ENCODE measurements at regions not wholly inside any gene's neighbourhood (a gene's known extent, or its start where the extent isn't known, plus 50 kb on each side); places are given as distances from the start of the nearest gene placed in this dataset.

DNA sequence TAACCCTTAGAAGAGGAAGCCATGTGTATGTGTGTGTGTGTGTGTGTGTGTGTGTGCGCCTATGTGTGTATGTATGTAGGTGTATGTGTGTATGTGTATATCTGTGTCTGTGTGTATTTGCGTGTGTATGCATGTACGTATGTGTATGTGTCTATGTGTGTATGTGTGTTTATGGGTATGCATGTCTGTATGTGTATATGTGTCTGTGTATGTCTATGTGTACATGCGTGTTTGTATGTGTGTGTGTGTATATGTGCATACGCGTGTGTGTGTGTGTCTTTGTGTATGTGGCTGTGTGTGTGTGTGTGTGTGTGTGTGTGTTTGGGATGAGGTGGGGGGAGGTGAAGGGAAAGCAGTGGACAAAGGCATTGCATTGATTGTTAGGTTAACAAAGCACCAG, 380.2 kb downstream of the HRH4 start:
- H3K36me3 Mint-ChIP-seq: no peaks in the 10 kb centered on the region
- Histone ChIP-seq H3K9ac (ENCODE audit: insufficient read depth, low read length, poor library complexity, severe bottlenecking) (no peak overlapping the region), H3K9me3 (replicated peaks in 1 of 2; ENCODE audit: control insufficient read depth in 1 of 2, insufficient read depth in 1 of 2, low read length in 2 of 2) (no peaks in the 10 kb centered on the region), H3K4me1 (ENCODE audit: control insufficient read depth in 1 of 2, insufficient read depth in 2 of 2, low read length in 2 of 2) (no peaks in the 10 kb centered on the region), H3K4me2 (replicated peaks; ENCODE audit: extremely low read depth, low read length, poor library complexity, severe bottlenecking) (no peak overlapping the region), H3K27me3 (ENCODE audit: control insufficient read depth in 2 of 2, insufficient read depth in 2 of 2, low read length in 2 of 2) (no peaks in the 10 kb centered on the region), H3K27ac (ENCODE audit: low read depth in 1 of 2, low read length in 2 of 2) (no peak overlapping the region), H4K20me1 (ENCODE audit: insufficient read depth, low read length) (no peaks in the 10 kb centered on the region), H2AFZ (ENCODE audit: insufficient read depth, low read depth, low read length, poor library complexity, severe bottlenecking) (no peak overlapping the region), H3K79me2 (ENCODE audit: insufficient read depth, low read length) (no peaks in the 10 kb centered on the region), H3K36me3 (replicated peaks in 1 of 2; ENCODE audit: control insufficient read depth in 1 of 2, insufficient read depth in 2 of 2, low read length in 2 of 2) (no peaks in the 10 kb centered on the region), H3K4me3 (replicated peaks in 1 of 3; ENCODE audit: low read depth in 2 of 3, low read length in 3 of 3) (no peak overlapping the region)
- H3K9me3 Mint-ChIP-seq: peaks cover 0 to 3% (median 0%) of the 10 kb centered on the region in 7 donors
- H3K27me3 Mint-ChIP-seq (ENCODE audit: low read depth in 3 of 3): peaks cover 0 to 5% (median 0%) of the 10 kb centered on the region in 3 donors
- H3K27ac Mint-ChIP-seq: no peak overlapping the region
- TF ChIP-seq, protein P1, sequence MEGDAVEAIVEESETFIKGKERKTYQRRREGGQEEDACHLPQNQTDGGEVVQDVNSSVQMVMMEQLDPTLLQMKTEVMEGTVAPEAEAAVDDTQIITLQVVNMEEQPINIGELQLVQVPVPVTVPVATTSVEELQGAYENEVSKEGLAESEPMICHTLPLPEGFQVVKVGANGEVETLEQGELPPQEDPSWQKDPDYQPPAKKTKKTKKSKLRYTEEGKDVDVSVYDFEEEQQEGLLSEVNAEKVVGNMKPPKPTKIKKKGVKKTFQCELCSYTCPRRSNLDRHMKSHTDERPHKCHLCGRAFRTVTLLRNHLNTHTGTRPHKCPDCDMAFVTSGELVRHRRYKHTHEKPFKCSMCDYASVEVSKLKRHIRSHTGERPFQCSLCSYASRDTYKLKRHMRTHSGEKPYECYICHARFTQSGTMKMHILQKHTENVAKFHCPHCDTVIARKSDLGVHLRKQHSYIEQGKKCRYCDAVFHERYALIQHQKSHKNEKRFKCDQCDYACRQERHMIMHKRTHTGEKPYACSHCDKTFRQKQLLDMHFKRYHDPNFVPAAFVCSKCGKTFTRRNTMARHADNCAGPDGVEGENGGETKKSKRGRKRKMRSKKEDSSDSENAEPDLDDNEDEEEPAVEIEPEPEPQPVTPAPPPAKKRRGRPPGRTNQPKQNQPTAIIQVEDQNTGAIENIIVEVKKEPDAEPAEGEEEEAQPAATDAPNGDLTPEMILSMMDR (IDR thresholded peaks at IDR 0.05): no peak
- H3K4me3 Mint-ChIP-seq: no peak overlapping the region
- no peak for DNase-seq
- 81% methylated on average over 6 of the region's 6 CpGs for WGBS (ENCODE audit: insufficient coverage)
- intact Hi-C loops (cut with micrococcal nuclease): no loop called here
- no peaks in the 10 kb centered on the region for H3K4me1 Mint-ChIP-seq

DNA sequence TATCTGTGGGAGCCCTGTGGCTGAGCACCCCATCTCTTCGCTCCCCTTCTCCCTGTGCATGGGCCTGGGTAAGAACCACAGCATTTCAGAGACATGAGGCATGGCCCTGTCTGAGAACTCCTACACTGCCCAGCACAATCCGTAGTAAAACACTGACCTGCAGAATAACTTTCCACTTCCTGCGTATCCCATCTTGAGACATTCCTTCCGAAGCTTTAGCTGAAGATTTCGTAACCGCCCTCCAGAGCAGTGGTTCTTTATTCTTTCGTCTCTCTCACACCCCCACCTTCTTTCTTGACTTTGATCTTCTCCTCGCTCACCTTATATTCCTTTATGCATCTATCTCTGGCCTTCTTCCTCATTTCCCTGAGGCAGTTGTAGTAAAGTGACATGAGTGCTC, 381.1 kb downstream of the HRH4 start:
- Histone ChIP-seq H3K36me3 (replicated peaks in 1 of 2; ENCODE audit: control insufficient read depth in 1 of 2, insufficient read depth in 2 of 2, low read length in 2 of 2) (no peaks in the 10 kb centered on the region), H3K4me2 (replicated peaks; ENCODE audit: extremely low read depth, low read length, poor library complexity, severe bottlenecking) (no peak overlapping the region), H2AFZ (ENCODE audit: insufficient read depth, low read depth, low read length, poor library complexity, severe bottlenecking) (no peak overlapping the region), H3K4me1 (ENCODE audit: control insufficient read depth in 1 of 2, insufficient read depth in 2 of 2, low read length in 2 of 2) (peaks cover 0 to 5% of the 10 kb centered on the region in 2 donors), H3K9ac (ENCODE audit: insufficient read depth, low read length, poor library complexity, severe bottlenecking) (no peak overlapping the region), H4K20me1 (ENCODE audit: insufficient read depth, low read length) (no peaks in the 10 kb centered on the region), H3K79me2 (ENCODE audit: insufficient read depth, low read length) (no peaks in the 10 kb centered on the region), H3K27me3 (ENCODE audit: control insufficient read depth in 2 of 2, insufficient read depth in 2 of 2, low read length in 2 of 2) (no peaks in the 10 kb centered on the region), H3K27ac (ENCODE audit: low read depth in 1 of 2, low read length in 2 of 2) (no peak overlapping the region), H3K9me3 (replicated peaks in 1 of 2; ENCODE audit: control insufficient read depth in 1 of 2, insufficient read depth in 1 of 2, low read length in 2 of 2) (no peaks in the 10 kb centered on the region), H3K4me3 (replicated peaks in 1 of 3; ENCODE audit: low read depth in 2 of 3, low read length in 3 of 3) (no peak overlapping the region)
- intact Hi-C loops (cut with micrococcal nuclease): no loop called here
- Mint-ChIP-seq H3K27me3 (ENCODE audit: low read depth in 3 of 3) (peaks cover 0 to 5% (median 0%) of the 10 kb centered on the region in 3 donors), H3K9me3 (peaks cover 0 to 3% (median 0%) of the 10 kb centered on the region in 7 donors), H3K36me3 (no peaks in the 10 kb centered on the region), H3K27ac (no peak overlapping the region), H3K4me3 (no peak overlapping the region), H3K4me1 (peaks cover 8% of the 10 kb centered on the region)
- TF ChIP-seq, protein P1 (IDR thresholded peaks at IDR 0.05): no peak
- 70% methylated on average over 7 of the region's 8 CpGs for WGBS (ENCODE audit: insufficient coverage)
- DNase-seq: no peak

All from CD14-positive monocyte (primary cell).